Astrocyte of the cerebellum (primary cell): ENCODE measurements at regions not wholly inside any gene's neighbourhood (a gene's known extent, or its start where the extent isn't known, plus 50 kb on each side); places are given as distances from the start of the nearest gene placed in this dataset.

ENCODE experiments used
- DNase-seq: peaks from one replicate; pipeline ENCODE4 v3.0.0-alpha.2; 2011; ENCODE audit warnings: low read depth
- H3K4me3 ChIP-seq: 2 replicates; pipeline ENCODE4 v1.5.1; 2011; ENCODE audit warnings: mild to moderate bottlenecking, low read depth, low read length, moderate library complexity
- CTCF ChIP-seq: IDR thresholded peaks from 2 replicates; pipeline ENCODE4 v1.5.1; 2012; ENCODE audit warnings: low read length, low read depth, moderate library complexity, mild to moderate bottlenecking; ENCODE audit errors: missing control alignments
- in situ Hi-C: cut with HindIII; loops from 2 replicates; pipeline ENCODE4 v1.10.0; 2017; ENCODE audit warnings: low sequenced_read_pairs

- DNase-seq: no peak
- TF ChIP-seq CTCF: no peak
- H3K4me3 ChIP-seq: no peak overlapping the region
- in situ Hi-C loops: no loop called here
Measured at GRCh38 chr3:59440285-59441028, 390.6 kb upstream of the CFAP20DC start.

- DNase-seq: no peak
- in situ Hi-C loops: no loop called here
Measured at GRCh38 chr3:59438492-59438891, 388.7 kb upstream of the CFAP20DC start.

GRCh38 chr3:59436164-59436958, 386.5 kb upstream of the CFAP20DC start:
- no peak for TF ChIP-seq CTCF
- in situ Hi-C loops: no loop called here
- no peak for DNase-seq
- no peak overlapping the region for H3K4me3 ChIP-seq

More at GRCh38 chr3:59438492-59438891, 388.7 kb upstream of the CFAP20DC start:
- no peak for TF ChIP-seq CTCF
- H3K4me3 ChIP-seq: no peak overlapping the region

GRCh38 chr3:59433546-59433945, 383.7 kb upstream of the CFAP20DC start:
- no peak for DNase-seq
- in situ Hi-C loops: no loop called here
- no peak for TF ChIP-seq CTCF
- no peak overlapping the region for H3K4me3 ChIP-seq

- in situ Hi-C loops: no loop called here
- no peak overlapping the region for H3K4me3 ChIP-seq
- DNase-seq: no peak
- no peak for TF ChIP-seq CTCF
Measured at GRCh38 chr3:59432665-59433064, 382.8 kb upstream of the CFAP20DC start.

- no peak for DNase-seq
- no peak for TF ChIP-seq CTCF
- H3K4me3 ChIP-seq: no peak overlapping the region
- in situ Hi-C loops: no loop called here
Measured at GRCh38 chr3:59430341-59430740, 380.5 kb upstream of the CFAP20DC start.
